ENCODE measurements at regions not wholly inside any gene's neighbourhood (a gene's known extent, or its start where the extent isn't known, plus 50 kb on each side); places are given as distances from the start of the nearest gene placed in this dataset.

DNA sequence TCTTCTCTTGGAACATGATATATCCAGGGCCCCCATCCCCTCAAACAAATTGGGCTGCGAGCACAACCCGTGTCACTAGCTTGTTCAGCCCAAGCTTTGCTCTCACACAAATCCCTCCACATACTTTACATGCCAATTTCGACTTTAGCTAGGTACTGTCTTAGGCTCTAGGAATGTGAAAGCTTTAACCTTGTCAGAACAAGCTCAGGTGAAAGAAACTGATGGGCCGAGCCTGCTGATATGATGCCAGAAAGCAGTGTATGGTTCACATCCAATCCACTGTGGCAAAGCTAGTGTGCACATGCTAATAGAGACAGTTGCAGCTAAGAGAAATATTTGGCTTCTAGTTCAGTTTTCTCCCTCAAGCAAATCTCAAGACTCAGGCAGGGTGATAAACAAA lies 79.5 kb downstream of the TNFSF18 start:
- Histone ChIP-seq H3K36me3 (replicated peaks in 1 of 2; ENCODE audit: control insufficient read depth in 1 of 2, insufficient read depth in 2 of 2, low read length in 1 of 2) (no peaks in the 10 kb centered on the region), H3K4me3 (ENCODE audit: low read depth in 2 of 2, low read length in 1 of 2) (no peak overlapping the region), H4K20me1 (ENCODE audit: insufficient read depth) (no peaks in the 10 kb centered on the region), H3K27me3 (ENCODE audit: insufficient read depth) (no peaks in the 10 kb centered on the region), H3K9ac (no peak overlapping the region), H3F3A (replicated peaks; ENCODE audit: insufficient read depth) (peaks cover 19% of the 10 kb centered on the region), H3K9me3 (no peaks in the 10 kb centered on the region), H3K4me1 (ENCODE audit: control insufficient read depth in 1 of 2, insufficient read depth in 2 of 2, low read depth in 1 of 2, low read length in 1 of 2) (peaks cover 0 to 4% of the 10 kb centered on the region in 2 experiments; a peak in 3 of 4 replicates), H3K27ac (ENCODE audit: low read depth in 2 of 2, low read length in 1 of 2) (peak overlapping the region in 1 of 2 experiments; percentile 47; a peak in 1 of 4 replicates), H3K4me2 (no peak overlapping the region), H3K79me2 (ENCODE audit: insufficient read depth) (no peaks in the 10 kb centered on the region), H3K9me2 (no peaks in the 10 kb centered on the region), H2AFZ (ENCODE audit: low read depth) (no peak overlapping the region)
- TF ChIP-seq FOSL2 (IDR thresholded peaks at IDR 0.05; ENCODE audit: borderline replicate concordance, low read depth): no peak
- TF ChIP-seq YY1 (IDR thresholded peaks at IDR 0.05; ENCODE audit: low read depth): no peak
- TF ChIP-seq, protein P1, sequence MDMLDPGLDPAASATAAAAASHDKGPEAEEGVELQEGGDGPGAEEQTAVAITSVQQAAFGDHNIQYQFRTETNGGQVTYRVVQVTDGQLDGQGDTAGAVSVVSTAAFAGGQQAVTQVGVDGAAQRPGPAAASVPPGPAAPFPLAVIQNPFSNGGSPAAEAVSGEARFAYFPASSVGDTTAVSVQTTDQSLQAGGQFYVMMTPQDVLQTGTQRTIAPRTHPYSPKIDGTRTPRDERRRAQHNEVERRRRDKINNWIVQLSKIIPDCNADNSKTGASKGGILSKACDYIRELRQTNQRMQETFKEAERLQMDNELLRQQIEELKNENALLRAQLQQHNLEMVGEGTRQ (IDR thresholded peaks at IDR 0.05; ENCODE audit: borderline replicate concordance, low read depth, low read length): no peak
- no peak for TF ChIP-seq MEF2A (IDR thresholded peaks at IDR 0.05; ENCODE audit: borderline replicate concordance, low read depth)
- TF ChIP-seq, protein P2, sequence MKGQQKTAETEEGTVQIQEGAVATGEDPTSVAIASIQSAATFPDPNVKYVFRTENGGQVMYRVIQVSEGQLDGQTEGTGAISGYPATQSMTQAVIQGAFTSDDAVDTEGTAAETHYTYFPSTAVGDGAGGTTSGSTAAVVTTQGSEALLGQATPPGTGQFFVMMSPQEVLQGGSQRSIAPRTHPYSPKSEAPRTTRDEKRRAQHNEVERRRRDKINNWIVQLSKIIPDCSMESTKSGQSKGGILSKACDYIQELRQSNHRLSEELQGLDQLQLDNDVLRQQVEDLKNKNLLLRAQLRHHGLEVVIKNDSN (IDR thresholded peaks at IDR 0.05; ENCODE audit: borderline replicate concordance, low read depth): no peak
- no peak for TF ChIP-seq EZH2phosphoT487 (IDR thresholded peaks at IDR 0.05; ENCODE audit: borderline replicate concordance, low read depth)
- TF ChIP-seq GABPA (IDR thresholded peaks at IDR 0.05; ENCODE audit: low read depth): no peak
- TF ChIP-seq, protein P3, sequence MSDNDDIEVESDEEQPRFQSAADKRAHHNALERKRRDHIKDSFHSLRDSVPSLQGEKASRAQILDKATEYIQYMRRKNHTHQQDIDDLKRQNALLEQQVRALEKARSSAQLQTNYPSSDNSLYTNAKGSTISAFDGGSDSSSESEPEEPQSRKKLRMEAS (IDR thresholded peaks at IDR 0.05; ENCODE audit: low read depth): no peak
- TF ChIP-seq, protein P4, sequence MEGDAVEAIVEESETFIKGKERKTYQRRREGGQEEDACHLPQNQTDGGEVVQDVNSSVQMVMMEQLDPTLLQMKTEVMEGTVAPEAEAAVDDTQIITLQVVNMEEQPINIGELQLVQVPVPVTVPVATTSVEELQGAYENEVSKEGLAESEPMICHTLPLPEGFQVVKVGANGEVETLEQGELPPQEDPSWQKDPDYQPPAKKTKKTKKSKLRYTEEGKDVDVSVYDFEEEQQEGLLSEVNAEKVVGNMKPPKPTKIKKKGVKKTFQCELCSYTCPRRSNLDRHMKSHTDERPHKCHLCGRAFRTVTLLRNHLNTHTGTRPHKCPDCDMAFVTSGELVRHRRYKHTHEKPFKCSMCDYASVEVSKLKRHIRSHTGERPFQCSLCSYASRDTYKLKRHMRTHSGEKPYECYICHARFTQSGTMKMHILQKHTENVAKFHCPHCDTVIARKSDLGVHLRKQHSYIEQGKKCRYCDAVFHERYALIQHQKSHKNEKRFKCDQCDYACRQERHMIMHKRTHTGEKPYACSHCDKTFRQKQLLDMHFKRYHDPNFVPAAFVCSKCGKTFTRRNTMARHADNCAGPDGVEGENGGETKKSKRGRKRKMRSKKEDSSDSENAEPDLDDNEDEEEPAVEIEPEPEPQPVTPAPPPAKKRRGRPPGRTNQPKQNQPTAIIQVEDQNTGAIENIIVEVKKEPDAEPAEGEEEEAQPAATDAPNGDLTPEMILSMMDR (IDR thresholded peaks at IDR 0.05): no peak
- TF ChIP-seq SMC3 (IDR thresholded peaks at IDR 0.05; ENCODE audit: low read depth, low read length): no peak
- TF ChIP-seq RCOR1 (IDR thresholded peaks at IDR 0.05; ENCODE audit: low read length): no peak
- no peak for TF ChIP-seq FOXJ3 (CRISPR knock-in tag; IDR thresholded peaks at IDR 0.05)
- TF ChIP-seq, protein P5, sequence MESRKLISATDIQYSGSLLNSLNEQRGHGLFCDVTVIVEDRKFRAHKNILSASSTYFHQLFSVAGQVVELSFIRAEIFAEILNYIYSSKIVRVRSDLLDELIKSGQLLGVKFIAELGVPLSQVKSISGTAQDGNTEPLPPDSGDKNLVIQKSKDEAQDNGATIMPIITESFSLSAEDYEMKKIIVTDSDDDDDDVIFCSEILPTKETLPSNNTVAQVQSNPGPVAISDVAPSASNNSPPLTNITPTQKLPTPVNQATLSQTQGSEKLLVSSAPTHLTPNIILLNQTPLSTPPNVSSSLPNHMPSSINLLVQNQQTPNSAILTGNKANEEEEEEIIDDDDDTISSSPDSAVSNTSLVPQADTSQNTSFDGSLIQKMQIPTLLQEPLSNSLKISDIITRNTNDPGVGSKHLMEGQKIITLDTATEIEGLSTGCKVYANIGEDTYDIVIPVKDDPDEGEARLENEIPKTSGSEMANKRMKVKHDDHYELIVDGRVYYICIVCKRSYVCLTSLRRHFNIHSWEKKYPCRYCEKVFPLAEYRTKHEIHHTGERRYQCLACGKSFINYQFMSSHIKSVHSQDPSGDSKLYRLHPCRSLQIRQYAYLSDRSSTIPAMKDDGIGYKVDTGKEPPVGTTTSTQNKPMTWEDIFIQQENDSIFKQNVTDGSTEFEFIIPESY (IDR thresholded peaks at IDR 0.05; ENCODE audit: borderline replicate concordance, low read depth): no peak
- TF ChIP-seq TAF1 (IDR thresholded peaks at IDR 0.05; ENCODE audit: borderline replicate concordance, low read depth, low read length): no peak
- TF ChIP-seq CHD2 (IDR thresholded peaks at IDR 0.05; ENCODE audit: low read length, partially characterized antibody): no peak
- no peak for TF ChIP-seq TCF12 (IDR thresholded peaks at IDR 0.05)
- TF ChIP-seq TEAD4 (IDR thresholded peaks at IDR 0.05; ENCODE audit: borderline replicate concordance, insufficient read depth): no peak
- DNase-seq: no peak
- WGBS (ENCODE audit: low lambda C conversion rate): 68% methylated on average over 4 of the region's 4 CpGs
- CTCF ChIA-PET: no interaction called here
- POLR2A ChIA-PET: no interaction called here

Measured in SK-N-SH (cell line).